HG03175 (cell line): ENCODE measurements at regions not wholly inside any gene's neighbourhood (a gene's known extent, or its start where the extent isn't known, plus 50 kb on each side); places are given as distances from the start of the nearest gene placed in this dataset.

Experiments used
- ATAC-seq: cut with Tn5 transposase; IDR thresholded peaks from one replicate; pipeline ENCODE4 v1.9.1; 2021; ENCODE audit warnings: mild to moderate bottlenecking, moderate library complexity; ENCODE audit not compliant: unreplicated experiment

DNA sequence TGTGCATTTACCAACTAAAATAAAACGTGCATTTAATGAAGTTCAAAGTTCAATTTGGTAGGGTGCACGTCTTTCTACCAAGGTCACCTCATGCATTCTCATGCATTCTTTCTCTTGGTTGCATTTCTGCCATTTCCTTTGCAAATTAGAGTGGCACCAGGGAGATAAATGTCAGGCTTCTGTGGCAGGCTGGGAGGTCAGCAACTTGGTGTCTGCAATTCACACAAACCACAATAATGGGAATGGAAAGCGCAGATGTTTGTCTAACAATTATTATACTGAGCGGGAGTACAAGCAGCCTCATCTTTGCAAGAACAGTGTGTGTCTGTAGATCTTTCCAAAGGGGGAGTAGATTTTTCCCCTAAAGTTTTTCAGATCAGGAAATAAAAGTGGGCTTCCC is 411.7 kb downstream of the DMRT2 start:
- ATAC-seq = no peak

DNA sequence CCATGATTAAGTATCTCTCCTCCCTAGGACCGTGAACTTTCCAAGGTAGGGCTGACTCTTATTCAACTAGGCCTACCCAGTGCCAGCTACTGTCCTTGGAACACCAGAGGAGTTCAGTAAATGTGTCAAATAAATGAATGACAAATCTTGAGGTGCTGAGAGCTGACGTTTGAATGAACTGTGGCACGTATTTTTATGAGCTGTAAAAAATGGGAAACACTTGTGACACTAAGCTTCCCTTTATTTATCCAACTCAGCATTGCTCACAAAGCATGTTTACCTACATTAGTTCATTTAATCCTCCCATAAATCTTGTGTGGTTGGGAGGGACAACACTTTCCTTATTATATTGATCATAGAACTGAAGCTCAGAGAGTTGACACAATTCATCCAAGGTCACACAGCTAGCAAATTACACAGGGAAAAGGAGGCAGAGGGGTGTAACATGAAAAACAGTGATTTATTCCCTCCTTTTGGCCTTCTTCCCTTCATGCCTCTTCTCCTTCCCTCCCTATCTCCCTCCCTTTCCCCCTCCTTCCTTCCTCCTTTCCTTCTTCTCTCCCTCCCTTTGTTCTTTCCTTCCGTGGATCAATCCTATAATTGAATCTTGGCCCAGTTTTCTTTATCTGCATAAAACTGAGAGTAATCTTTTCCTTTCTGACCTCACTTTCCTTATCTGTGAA is 412.6 kb downstream of the DMRT2 start:
- no peak for ATAC-seq

DNA sequence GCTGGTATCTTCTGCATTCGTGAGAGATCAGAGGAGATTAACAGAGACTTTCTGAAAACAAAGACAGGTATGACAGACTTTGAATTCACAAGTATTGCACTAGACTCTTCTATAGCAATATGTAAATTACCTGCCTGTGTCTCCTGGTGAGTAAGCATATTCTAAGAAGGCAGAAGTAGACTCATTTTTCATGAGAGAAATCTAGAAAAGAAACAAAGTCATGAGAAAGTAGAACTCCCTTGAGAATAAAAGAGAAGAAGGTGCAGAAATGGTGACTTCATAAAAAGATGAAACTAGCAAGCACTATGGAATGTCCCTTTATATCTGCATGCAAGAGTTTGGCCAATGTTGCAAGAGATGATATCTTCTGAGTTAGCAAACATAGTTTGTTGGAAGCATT is 419.8 kb downstream of the DMRT2 start:
- ATAC-seq = peak; percentile 78

GRCh38 chr9:1473956-1474634 is 423.9 kb downstream of the DMRT2 start:
- no peak for ATAC-seq

DNA sequence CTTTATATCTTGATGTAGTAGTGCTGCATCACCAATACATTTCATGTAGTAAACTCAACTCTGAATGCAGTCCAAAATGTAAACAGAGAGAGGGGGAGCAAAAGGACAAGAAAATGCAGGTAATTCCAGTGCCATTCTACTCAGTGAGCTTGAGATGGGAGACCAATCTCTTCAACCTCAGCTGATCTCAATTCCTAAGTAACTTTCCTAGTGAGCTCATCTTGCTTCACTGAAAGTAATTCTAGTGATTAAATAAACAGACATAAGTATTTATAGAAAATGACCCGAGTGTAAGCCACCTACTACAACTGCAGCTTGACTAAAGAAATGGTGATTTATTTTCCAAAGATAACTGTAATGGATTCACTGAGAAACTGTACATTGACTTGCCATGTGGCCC is 424.5 kb downstream of the DMRT2 start:
- no peak for ATAC-seq

- no peak for ATAC-seq
These were observed 440.4 kb downstream of the DMRT2 start for GRCh38 chr9:1490341-1491232.

DNA sequence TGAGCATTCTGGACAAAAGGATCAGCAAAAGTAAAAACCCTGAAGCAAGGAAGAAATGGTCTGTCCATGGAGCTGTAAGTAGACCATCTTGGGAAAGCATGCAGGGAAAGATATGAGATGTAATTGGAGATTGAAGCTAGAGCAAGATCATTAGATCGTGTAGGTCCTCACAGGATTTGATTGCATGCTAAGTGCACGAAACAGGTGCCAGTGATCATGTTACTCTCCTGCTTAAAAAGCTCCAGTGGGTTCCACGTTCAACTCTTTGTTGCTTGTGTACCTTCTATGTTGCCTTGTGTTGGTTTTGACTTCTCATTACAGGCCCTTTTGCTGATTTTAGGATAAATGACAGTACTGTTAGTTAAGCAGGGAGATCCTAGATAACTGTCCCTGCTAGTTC is 442.0 kb downstream of the DMRT2 start:
- ATAC-seq = no peak

DNA sequence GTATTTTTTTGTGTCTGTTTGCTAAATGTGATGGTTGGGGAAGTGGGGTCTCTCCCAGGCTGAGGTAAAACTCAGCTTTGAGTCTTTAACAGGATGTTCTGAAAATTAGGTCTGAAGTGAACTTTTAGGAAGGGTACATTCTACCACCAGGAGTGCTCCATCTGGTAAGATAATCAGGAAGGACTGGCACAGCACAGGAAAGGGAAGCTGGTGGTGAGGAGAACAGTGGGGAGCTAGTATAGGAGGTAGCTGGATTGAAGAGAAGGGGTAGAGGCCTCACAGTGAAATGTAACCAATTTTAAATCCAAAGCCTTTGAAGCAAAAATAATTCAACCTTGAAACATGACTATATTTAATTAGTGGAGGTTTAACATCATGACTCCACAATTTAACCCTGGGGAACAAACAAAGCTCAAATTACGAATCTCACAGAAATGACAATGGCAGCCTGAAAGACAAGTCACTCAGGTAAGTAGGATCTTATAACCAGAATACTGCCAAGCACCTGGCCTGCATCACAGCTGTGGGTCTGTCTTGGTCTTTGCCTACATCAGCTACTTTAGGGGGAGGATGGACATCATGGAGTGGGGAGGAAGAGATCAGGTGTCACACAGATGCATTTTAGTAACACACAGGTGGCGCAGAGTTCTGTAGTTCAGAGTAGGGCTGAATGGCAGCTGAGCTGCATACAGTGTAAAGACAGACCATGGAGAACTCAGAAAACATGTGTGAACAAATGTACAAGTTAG is 445.3 kb downstream of the DMRT2 start:
- no peak for ATAC-seq

DNA sequence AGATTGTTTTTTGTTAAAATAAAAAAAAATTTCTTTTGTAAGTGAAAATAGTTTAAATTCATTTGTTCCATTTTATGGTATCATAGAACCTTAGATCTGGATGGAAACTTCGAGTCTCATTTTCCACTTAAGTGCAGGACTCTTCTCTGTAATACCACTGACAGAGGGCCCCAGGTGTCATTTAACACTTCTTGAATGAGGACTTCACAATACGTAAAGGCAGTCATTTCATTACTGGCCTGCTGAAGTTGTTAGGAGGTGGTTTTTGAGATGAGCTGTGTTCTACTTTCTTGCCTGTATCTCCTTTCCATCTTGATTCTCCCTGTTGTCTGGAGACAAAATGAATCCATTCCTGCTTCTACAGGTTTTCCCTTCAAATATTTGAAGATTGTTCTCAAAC is 455.3 kb downstream of the DMRT2 start:
- ATAC-seq = no peak

GRCh38 chr9:1510712-1511111 is 460.6 kb downstream of the DMRT2 start:
- no peak for ATAC-seq

- no peak for ATAC-seq
These were observed 462.9 kb downstream of the DMRT2 start for GRCh38 chr9:1513105-1513504.

- ATAC-seq = no peak
These were observed 464.1 kb downstream of the DMRT2 start for GRCh38 chr9:1514250-1514649.

DNA sequence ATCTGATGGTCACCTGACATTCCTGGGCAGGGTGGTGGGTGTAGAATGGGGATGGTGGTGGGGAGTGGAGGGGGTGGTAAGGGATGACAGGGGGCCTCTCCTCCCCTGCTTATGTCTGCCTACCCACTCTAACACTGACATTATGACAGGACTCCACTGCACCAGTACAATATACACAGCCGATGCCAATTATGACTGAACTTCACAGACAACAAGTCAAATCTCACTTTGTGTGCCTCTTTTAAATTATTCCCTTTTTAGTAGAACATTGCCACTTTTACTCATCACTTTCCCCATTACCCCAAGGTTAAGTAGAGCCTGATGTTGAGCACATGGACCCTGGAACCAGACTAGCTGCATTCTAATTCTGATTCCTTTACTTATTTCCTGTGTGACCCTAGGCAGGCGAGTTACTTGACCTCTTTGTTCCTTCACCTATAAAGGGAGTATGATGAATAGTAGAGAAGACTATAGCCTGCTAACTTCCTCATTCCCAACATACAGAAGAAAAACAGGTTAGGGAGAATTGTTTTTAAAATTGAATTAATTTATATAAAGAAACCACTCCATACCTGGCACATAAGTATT is 464.7 kb downstream of the DMRT2 start:
- no peak for ATAC-seq

DNA sequence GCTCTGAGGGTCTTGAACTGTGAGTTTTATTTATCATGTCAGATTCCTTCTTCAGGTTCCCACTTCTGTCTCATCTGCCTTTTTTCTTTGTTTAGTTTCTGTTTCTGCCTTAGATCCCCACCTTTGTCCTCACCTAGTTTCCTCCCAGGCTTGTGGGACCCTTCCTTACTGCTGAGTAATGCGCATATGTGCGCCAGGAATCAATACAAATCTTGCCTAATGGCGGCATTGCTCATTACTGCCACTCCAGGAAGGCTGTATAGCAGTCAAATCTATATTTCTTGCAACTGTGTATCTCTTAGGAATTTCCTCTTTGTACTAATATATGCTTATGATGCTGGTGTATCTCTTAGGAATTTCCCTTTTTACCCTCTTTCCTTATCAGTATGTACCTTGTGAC is 465.4 kb downstream of the DMRT2 start:
- no peak for ATAC-seq

DNA sequence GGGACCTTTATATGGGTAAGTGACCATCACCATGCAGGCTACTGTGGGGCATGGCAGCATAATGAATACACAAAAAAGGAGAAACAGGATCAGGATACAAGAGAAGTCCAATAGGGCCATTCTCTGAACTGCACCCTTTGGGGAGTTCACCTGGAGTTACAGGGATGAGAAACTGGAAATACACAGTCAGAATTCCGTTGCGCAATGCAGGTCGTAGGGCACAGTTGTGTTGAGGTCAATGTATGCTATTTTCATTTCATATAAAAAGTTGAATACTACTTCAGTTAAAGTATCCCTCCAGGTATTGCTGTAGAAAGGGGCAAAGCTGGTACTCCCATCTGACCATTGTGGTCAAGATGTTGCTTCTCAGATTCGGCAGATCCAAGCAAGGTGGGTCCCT is 471.4 kb downstream of the DMRT2 start:
- ATAC-seq = no peak

GRCh38 chr9:1522219-1522767 is 472.1 kb downstream of the DMRT2 start:
- ATAC-seq = no peak

DNA sequence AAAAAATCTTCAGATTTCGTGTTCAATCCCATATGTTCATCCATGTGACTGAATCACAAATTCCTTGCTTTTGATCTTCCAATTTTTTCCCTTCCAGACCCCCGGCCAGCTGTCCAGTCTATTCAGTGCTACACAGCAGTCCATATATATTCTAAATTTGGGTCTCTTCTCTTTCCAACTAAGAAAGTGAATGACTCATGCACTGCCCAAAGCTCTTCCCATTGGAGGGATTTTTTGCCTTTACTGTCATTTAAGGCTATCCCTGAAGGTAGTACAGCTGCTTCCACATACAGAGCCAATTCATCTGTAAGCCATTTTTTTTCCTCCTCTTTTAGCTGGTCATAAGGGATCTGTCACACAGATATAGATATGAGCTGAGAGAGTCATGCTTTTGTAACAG is 478.3 kb downstream of the DMRT2 start:
- no peak for ATAC-seq

DNA sequence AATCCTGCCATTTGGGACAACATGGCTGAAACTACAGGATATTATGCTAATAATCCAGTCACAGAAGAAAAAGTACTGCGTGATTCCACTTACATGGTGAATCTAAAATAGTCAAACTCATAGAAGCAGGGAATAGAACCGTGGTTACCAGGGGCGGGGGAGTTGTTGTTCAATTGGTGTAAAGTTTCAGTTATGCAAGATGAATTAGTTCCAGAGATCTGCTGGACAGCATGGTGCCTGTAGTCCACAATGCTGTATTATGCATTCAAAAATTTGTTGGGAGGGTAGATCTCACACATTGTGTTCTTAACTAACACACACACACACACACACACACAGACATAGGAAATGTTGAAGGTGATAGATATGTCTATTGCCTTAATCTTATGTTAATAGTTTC is 480.5 kb downstream of the DMRT2 start:
- no peak for ATAC-seq

DNA sequence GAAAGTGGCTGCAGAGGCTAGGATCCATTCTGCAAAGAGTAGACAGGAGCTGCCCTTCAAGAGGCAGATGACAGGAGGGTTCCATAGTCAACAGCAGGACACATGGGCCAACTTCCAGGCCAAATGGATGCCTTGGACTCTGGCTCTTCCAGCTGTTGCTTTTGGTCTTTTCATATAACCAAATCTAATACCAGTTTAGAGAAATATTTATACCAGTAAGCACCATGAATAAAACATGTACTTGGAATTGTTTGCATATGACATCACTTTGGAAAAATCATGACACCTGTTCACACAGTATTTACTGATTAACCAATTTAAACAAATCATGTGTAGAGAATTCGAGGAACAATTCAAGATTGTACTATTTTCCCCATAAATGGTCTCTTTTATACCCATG is 481.3 kb downstream of the DMRT2 start:
- ATAC-seq = no peak

GRCh38 chr9:1532171-1532570 is 482.0 kb downstream of the DMRT2 start:
- ATAC-seq = no peak
